GM06990 (cell line): ENCODE measurements at regions not wholly inside any gene's neighbourhood (a gene's known extent, or its start where the extent isn't known, plus 50 kb on each side); places are given as distances from the start of the nearest gene placed in this dataset.

Experiments used
- DNase-seq: peaks from one replicate; pipeline ENCODE4 v3.0.0-alpha.2; 2011; ENCODE audit not compliant: insufficient read length; ENCODE audit errors: extremely low read depth
- H3K27me3 ChIP-seq: replicated peaks from 2 replicates; pipeline ENCODE4 v1.6.0; 2011; ENCODE audit warnings: low read length; ENCODE audit not compliant: control insufficient read depth, insufficient read depth
- H3K36me3 ChIP-seq: 2 replicates; pipeline ENCODE4 v1.5.1; 2011; ENCODE audit warnings: low read length; ENCODE audit not compliant: control insufficient read depth, insufficient read depth
- H3K4me3 ChIP-seq: replicated peaks from 2 replicates; pipeline ENCODE4 v1.5.1; 2011; ENCODE audit warnings: low read depth, mild to moderate bottlenecking, control low read depth, low read length
- TF ChIP-seq, protein P1 (sequence below): IDR thresholded peaks from 2 replicates; pipeline ENCODE4 v1.5.1; 2011; ENCODE audit warnings: low read length, control low read depth, mild to moderate bottlenecking, inconsistent platforms; ENCODE audit not compliant: insufficient read depth, poor library complexity, severe bottlenecking

DNA sequence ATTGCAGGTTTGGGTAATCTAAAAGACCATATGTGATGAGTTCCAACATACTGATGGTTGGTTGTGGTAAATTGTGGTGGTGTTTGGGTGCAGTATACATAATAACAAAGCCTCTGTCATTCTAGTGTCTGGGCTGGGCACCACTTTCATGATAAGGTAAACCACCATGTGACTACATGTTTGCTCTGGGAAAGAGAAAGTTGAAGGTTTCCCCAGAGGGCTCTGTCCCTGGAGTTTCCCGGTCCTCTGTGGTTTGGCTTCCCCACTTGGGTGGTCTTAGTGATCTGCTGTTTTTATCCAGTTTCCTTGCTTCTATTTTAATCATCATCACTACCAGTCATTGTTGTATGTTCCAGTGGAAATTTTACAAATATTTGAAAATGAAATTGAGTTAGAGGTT is 55.9 kb upstream of the TSPAN2 start:
- Histone ChIP-seq H3K36me3 (no peaks in the 10 kb centered on the region), H3K4me3 (no peak overlapping the region), H3K27me3 (no peaks in the 10 kb centered on the region)
- no peak for DNase-seq
- TF ChIP-seq, protein P1, sequence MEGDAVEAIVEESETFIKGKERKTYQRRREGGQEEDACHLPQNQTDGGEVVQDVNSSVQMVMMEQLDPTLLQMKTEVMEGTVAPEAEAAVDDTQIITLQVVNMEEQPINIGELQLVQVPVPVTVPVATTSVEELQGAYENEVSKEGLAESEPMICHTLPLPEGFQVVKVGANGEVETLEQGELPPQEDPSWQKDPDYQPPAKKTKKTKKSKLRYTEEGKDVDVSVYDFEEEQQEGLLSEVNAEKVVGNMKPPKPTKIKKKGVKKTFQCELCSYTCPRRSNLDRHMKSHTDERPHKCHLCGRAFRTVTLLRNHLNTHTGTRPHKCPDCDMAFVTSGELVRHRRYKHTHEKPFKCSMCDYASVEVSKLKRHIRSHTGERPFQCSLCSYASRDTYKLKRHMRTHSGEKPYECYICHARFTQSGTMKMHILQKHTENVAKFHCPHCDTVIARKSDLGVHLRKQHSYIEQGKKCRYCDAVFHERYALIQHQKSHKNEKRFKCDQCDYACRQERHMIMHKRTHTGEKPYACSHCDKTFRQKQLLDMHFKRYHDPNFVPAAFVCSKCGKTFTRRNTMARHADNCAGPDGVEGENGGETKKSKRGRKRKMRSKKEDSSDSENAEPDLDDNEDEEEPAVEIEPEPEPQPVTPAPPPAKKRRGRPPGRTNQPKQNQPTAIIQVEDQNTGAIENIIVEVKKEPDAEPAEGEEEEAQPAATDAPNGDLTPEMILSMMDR = no peak

DNA sequence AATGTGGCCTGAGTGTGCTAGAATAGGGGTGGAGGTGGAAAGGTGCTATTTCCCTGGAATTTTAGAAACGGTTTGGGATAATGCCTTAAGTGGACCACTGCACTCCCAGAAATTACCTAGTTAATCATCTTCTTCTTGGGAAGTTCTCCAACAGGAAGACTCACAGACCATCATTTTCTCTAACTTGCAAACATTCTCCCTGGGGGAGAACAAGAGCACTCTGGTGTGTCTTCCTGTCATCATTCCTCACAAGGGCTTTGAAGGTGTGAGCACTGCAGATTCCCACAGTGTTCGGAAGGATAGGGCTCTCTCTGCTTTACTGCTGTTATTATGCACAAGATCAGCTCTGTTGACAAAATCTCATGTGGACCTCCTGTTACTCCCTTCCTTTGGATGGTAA is 54.9 kb upstream of the TSPAN2 start:
- Histone ChIP-seq H3K4me3 (no peak overlapping the region), H3K36me3 (no peaks in the 10 kb centered on the region), H3K27me3 (no peaks in the 10 kb centered on the region)
- TF ChIP-seq, protein P1 = no peak
- DNase-seq = no peak

DNA sequence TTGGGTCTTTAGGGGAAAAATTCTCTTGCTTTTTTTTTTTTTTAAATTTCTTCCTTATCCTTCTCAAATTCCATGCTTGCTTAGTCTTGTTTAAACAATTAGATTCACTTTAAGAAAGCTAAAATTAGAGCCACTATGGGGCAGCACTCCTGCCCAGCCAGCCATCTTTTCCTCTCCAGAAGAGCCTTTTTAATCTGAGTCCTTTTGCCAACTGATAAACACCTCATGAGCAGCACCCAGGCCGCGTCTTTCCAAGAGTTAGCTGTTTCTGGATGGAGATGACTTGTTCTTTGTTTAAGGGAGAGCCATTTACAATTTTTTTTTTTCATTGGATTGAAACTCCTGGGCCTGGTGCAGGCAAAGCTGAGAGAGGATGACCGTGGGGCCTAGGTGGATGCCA is 53.3 kb upstream of the TSPAN2 start:
- no peaks in the 10 kb centered on the region for H3K27me3 ChIP-seq
- H3K36me3 ChIP-seq = no peaks in the 10 kb centered on the region
- TF ChIP-seq, protein P1 = no peak
- H3K4me3 ChIP-seq = no peak overlapping the region
- no peak for DNase-seq

- TF ChIP-seq, protein P1 = no peak
- H3K36me3 ChIP-seq = no peaks in the 10 kb centered on the region
- H3K4me3 ChIP-seq = no peak overlapping the region
- no peaks in the 10 kb centered on the region for H3K27me3 ChIP-seq
- no peak for DNase-seq
Measured at GRCh38 chr1:115141145-115141454, 51.8 kb upstream of the TSPAN2 start.

- no peaks in the 10 kb centered on the region for H3K36me3 ChIP-seq
- TF ChIP-seq, protein P1 = no peak
- no peak overlapping the region for H3K4me3 ChIP-seq
- no peaks in the 10 kb centered on the region for H3K27me3 ChIP-seq
- DNase-seq = no peak
Measured at GRCh38 chr1:115140442-115141144, 51.3 kb upstream of the TSPAN2 start.

DNA sequence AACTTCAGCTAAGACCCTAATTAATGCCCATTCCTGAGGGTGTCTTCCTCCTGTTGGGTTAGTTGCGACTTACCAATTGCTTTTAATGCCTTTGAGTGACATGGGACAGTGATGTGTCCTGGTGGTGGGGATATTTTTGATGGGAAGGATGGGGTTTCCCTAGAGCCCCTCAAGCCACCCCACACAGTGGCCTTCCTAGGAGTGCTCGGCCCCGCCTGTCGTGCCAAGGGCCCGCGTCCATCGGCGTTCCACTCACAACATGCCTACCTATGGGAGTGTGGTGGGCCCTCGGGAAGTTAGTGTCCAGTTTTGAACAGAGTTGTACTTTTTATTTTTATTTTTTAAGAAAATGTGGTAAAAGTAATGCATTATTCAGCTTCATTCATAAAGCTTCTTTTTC is 50.1 kb upstream of the TSPAN2 start:
- Histone ChIP-seq H3K4me3 (no peak overlapping the region), H3K27me3 (no peaks in the 10 kb centered on the region; the same call in 1 of the 2 replicates), H3K36me3 (no peaks in the 10 kb centered on the region)
- DNase-seq = no peak
- TF ChIP-seq, protein P1 = no peak
